ENCODE measurements at regions not wholly inside any gene's neighbourhood (a gene's known extent, or its start where the extent isn't known, plus 50 kb on each side); places are given as distances from the start of the nearest gene placed in this dataset.

- TF ChIP-seq REST (IDR thresholded peaks at IDR 0.05) (no peak), TAF1 (conservative IDR thresholded peaks at IDR 0.05) (no peak), YY1 (IDR thresholded peaks at IDR 0.05) (no peak), EGR1 (IDR thresholded peaks at IDR 0.05; ENCODE audit: low read depth in 2 of 2) (no peak), CTCF (IDR thresholded peaks at IDR 0.05; ENCODE audit: low read depth, low read length, missing input control) (no peak), RAD21 (IDR thresholded peaks at IDR 0.05) (no peak), SP1 (IDR thresholded peaks at IDR 0.05) (no peak), RXRA (IDR thresholded peaks at IDR 0.05) (no peak), ZBTB33 (IDR thresholded peaks at IDR 0.05) (no peak)
Measured at GRCh38 chr14:100448376-100448775, 125.2 kb downstream of the SLC25A47 start.

Measured in liver (tissue), 3 donors.